ENCODE measurements at regions not wholly inside any gene's neighbourhood (a gene's known extent, or its start where the extent isn't known, plus 50 kb on each side); places are given as distances from the start of the nearest gene placed in this dataset.

GRCh38 chr5:19342942-19343341, 645.1 kb downstream of the CDH18 start:
- POLR2A ChIA-PET = no interaction called here
- DNase-seq (ENCODE audit: extremely low spot score) = no peak

GRCh38 chr5:19352120-19352519, 635.9 kb downstream of the CDH18 start:
- POLR2A ChIA-PET = no interaction called here
- no peak for DNase-seq (ENCODE audit: extremely low spot score)
- CTCF ChIA-PET = interaction anchor here (1.3 to 1.7 kb wide), 2 partner anchors 13 to 15 kb away, joined by 3 to 4 read pairs; no protein-coding TSS in a partner anchor
- TF ChIP-seq CTCF (IDR thresholded peaks at IDR 0.05; ENCODE audit: control extremely low read depth, extremely low read depth, low read depth, missing control alignments) = no peak

More at GRCh38 chr5:19342942-19343341, 645.1 kb downstream of the CDH18 start:
- CTCF ChIA-PET = no interaction called here
- TF ChIP-seq CTCF (IDR thresholded peaks at IDR 0.05; ENCODE audit: control extremely low read depth, extremely low read depth, low read depth, missing control alignments) = no peak

GRCh38 chr5:19369048-19369447, 619.0 kb downstream of the CDH18 start:
- POLR2A ChIA-PET = no interaction called here
- TF ChIP-seq CTCF (IDR thresholded peaks at IDR 0.05; ENCODE audit: control extremely low read depth, extremely low read depth, low read depth, missing control alignments) = no peak
- CTCF ChIA-PET = no interaction called here
- DNase-seq (ENCODE audit: extremely low spot score) = no peak

GRCh38 chr5:19369561-19369960, 618.4 kb downstream of the CDH18 start:
- no peak for DNase-seq (ENCODE audit: extremely low spot score)
- ChIA-PET POLR2A (no interaction called here), CTCF (no interaction called here)
- no peak for TF ChIP-seq CTCF (IDR thresholded peaks at IDR 0.05; ENCODE audit: control extremely low read depth, extremely low read depth, low read depth, missing control alignments)

- ChIA-PET CTCF (no interaction called here), POLR2A (no interaction called here)
- no peak for TF ChIP-seq CTCF (IDR thresholded peaks at IDR 0.05; ENCODE audit: control extremely low read depth, extremely low read depth, low read depth, missing control alignments)
- no peak for DNase-seq (ENCODE audit: extremely low spot score)
Measured at GRCh38 chr5:19370655-19371386, 617.2 kb downstream of the CDH18 start.

GRCh38 chr5:19388391-19388790, 599.6 kb downstream of the CDH18 start:
- TF ChIP-seq CTCF (IDR thresholded peaks at IDR 0.05; ENCODE audit: control extremely low read depth, extremely low read depth, low read depth, missing control alignments) = no peak
- CTCF ChIA-PET = no interaction called here
- POLR2A ChIA-PET = no interaction called here
- no peak for DNase-seq (ENCODE audit: extremely low spot score)
